ENCODE measurements at regions not wholly inside any gene's neighbourhood (a gene's known extent, or its start where the extent isn't known, plus 50 kb on each side); places are given as distances from the start of the nearest gene placed in this dataset.

- TF ChIP-seq ZNF778 (CRISPR knock-in tag; IDR thresholded peaks at IDR 0.05) (no peak), SREBF1 (IDR thresholded peaks at IDR 0.05; ENCODE audit: borderline replicate concordance, low read depth, low read length) (no peak), KAT7 (CRISPR knock-in tag; IDR thresholded peaks at IDR 0.05; ENCODE audit: borderline replicate concordance) (no peak), MYC (IDR thresholded peaks at IDR 0.05; ENCODE audit: low read depth, low read length) (0 out of 2 replicates have a peak, but pooled peaks have one; percentile 43), MYC (CRISPR knock-in tag; IDR thresholded peaks at IDR 0.05; ENCODE audit: borderline replicate concordance, low read depth) (no peak), NCOR1 (IDR thresholded peaks at IDR 0.05) (peak; percentile 89), SMARCE1 (IDR thresholded peaks at IDR 0.05) (peak; percentile 100), ZMIZ1 (IDR thresholded peaks at IDR 0.05; ENCODE audit: low read depth in 2 of 2, low read length in 2 of 2) (peak in 1 of 2 experiments; percentile 84; a peak in 2 of 4 replicates), MCM2 (IDR thresholded peaks at IDR 0.05; ENCODE audit: low read depth) (no peak), HNRNPH1 (optimal IDR thresholded peaks at IDR 0.05; ENCODE audit: low read depth, low read length) (no peak), NELFE (IDR thresholded peaks at IDR 0.05; ENCODE audit: insufficient read depth, insufficient read length) (no peak), RBM17 (IDR thresholded peaks at IDR 0.05; ENCODE audit: borderline replicate concordance, low read depth, low read length) (no peak), ZFX (CRISPR knock-in tag; IDR thresholded peaks at IDR 0.05) (no peak), KLF16 (IDR thresholded peaks at IDR 0.05) (peak; percentile 71; the same call in 1 of the 2 replicates), CBFA2T2 (conservative IDR thresholded peaks at IDR 0.05) (peak; percentile 86), PTBP1 (IDR thresholded peaks at IDR 0.05; ENCODE audit: low read depth, low read length) (no peak), KDM1A (IDR thresholded peaks at IDR 0.05) (peak; percentile 86 to 88), ZBTB1 (CRISPR knock-in tag; IDR thresholded peaks at IDR 0.05; ENCODE audit: borderline replicate concordance, low read depth) (no peak), ARNT (IDR thresholded peaks at IDR 0.05) (peak; percentile 46 to 86; a peak in 2 of 4 replicates), ELF1 (tag; IDR thresholded peaks at IDR 0.05) (no peak)
- TF ChIP-seq, protein P1, sequence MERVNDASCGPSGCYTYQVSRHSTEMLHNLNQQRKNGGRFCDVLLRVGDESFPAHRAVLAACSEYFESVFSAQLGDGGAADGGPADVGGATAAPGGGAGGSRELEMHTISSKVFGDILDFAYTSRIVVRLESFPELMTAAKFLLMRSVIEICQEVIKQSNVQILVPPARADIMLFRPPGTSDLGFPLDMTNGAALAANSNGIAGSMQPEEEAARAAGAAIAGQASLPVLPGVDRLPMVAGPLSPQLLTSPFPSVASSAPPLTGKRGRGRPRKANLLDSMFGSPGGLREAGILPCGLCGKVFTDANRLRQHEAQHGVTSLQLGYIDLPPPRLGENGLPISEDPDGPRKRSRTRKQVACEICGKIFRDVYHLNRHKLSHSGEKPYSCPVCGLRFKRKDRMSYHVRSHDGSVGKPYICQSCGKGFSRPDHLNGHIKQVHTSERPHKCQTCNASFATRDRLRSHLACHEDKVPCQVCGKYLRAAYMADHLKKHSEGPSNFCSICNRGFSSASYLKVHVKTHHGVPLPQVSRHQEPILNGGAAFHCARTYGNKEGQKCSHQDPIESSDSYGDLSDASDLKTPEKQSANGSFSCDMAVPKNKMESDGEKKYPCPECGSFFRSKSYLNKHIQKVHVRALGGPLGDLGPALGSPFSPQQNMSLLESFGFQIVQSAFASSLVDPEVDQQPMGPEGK (CRISPR knock-in tag; IDR thresholded peaks at IDR 0.05; ENCODE audit: borderline replicate concordance): no peak
Observed at GRCh38 chr6:47134476-47135189, 92.5 kb upstream of the ADGRF1 start (continued).
